B cell (primary cell): ENCODE measurements at regions not wholly inside any gene's neighbourhood (a gene's known extent, or its start where the extent isn't known, plus 50 kb on each side); places are given as distances from the start of the nearest gene placed in this dataset.

ENCODE experiments used
- CTCF ChIP-seq: fragments of 200-600 bp; IDR thresholded peaks from one replicate; pipeline ENCODE4 v1.8.0; 2022; ENCODE audit warnings: antibody characterized with exemption, mild to moderate bottlenecking
- EZH2 ChIP-seq: IDR thresholded peaks from 2 replicates; pipeline ENCODE4 v1.6.1; 2012; ENCODE audit warnings: borderline replicate concordance, low read depth, mild to moderate bottlenecking, moderate library complexity, low read length; ENCODE audit not compliant: insufficient read depth, poor library complexity, severe bottlenecking

GRCh38 chr10:30254926-30255325, 94.2 kb downstream of the MTPAP start:
- no peak for TF ChIP-seq CTCF
- no peak for TF ChIP-seq EZH2
